HepG2 (cell line): ENCODE measurements at regions not wholly inside any gene's neighbourhood (a gene's known extent, or its start where the extent isn't known, plus 50 kb on each side); places are given as distances from the start of the nearest gene placed in this dataset.

ENCODE experiments used
- ATAC-seq: fragments of 200-7000 bp; cut with Tn5 transposase; 3 replicates; pipeline ENCODE4 v1.9.1; 2020; ENCODE audit warnings: mild to moderate bottlenecking, moderate library complexity
- BruUV-seq: library from RNA; stranded (reverse); fragments of 400-500 nt; replicated peaks from 2 replicates; lab custom pipeline; 2021; lab: Mats Ljungman, UMichigan
- CTCF ChIA-PET: fragments of 300-600 bp; formaldehyde crosslinking; extraction: SDS; loops from one replicate; lab custom pipeline; 2021; ENCODE audit warnings: low total read pairs, inconsistent platforms, low intra/inter-chr PET ratio; lab: Yijun Ruan, JAX
- POLR2A ChIA-PET: fragments of 350-600 bp; sonication (Branson Sonifier 250); formaldehyde crosslinking; loops from one replicate; lab custom pipeline; 2020; ENCODE audit warnings: antibody characterized with exemption, inconsistent platforms; lab: Yijun Ruan, JAX
- DNase-seq: peaks from one replicate; pipeline ENCODE4 v3.0.0-alpha.2; 2015; ENCODE audit warnings: low spot score
- FAIRE-seq: peaks from 3 replicates; lab custom pipeline; 2011; peaks lifted over from hg19 to GRCh38; lab: Jason Lieb, UNC
- H2AFZ ChIP-seq: one replicate; pipeline ENCODE4 v1.6.1; 2011; ENCODE audit warnings: low read length, inconsistent platforms
- H3K27ac ChIP-seq: fragments of 300-600 bp; 3 replicates; pipeline ENCODE4 v1.8.0; 2011; ENCODE audit warnings: mixed run types, mild to moderate bottlenecking, mixed read lengths, low read length, inconsistent platforms; ENCODE audit not compliant: insufficient read depth; ENCODE audit errors: extremely low read length
- H3K27me3 ChIP-seq, 2 experiments: fragments of 200-600 bp in 1 of 2; 2 replicates in 1 of 2; 3 replicates in 1 of 2; pipeline versions ENCODE4 v1.6.0 to v1.8.0; 2011; ENCODE audit warnings: low read length in 2 of 2, mild to moderate bottlenecking in 2 of 2, moderate library complexity in 2 of 2, inconsistent platforms in 1 of 2; ENCODE audit not compliant: insufficient read depth in 2 of 2, control insufficient read depth in 1 of 2
- H3K36me3 ChIP-seq, 2 experiments: fragments of 200-600 bp in 1 of 2; replicated peaks in 1 of 2; 2 replicates in 1 of 2; 3 replicates in 1 of 2; pipeline versions ENCODE4 v1.5.1 to v1.8.0; 2011; ENCODE audit warnings: low read length in 2 of 2, inconsistent platforms in 1 of 2; ENCODE audit not compliant: insufficient read depth in 2 of 2, control insufficient read depth in 1 of 2
- H3K4me1 ChIP-seq: 2 replicates; pipeline ENCODE4 v1.5.1; 2012; ENCODE audit warnings: low read length, inconsistent platforms; ENCODE audit not compliant: insufficient read depth
- H3K4me2 ChIP-seq: 2 replicates; pipeline ENCODE4 v1.6.0; 2011; ENCODE audit warnings: low read depth, low read length, inconsistent platforms
- H3K4me3 ChIP-seq, 3 experiments: fragments of 200-600 bp in 1 of 3; sonication (generic), shearing (Covaris generic) in 1 of 3; replicated peaks in 1 of 3; 2 replicates each; pipeline ENCODE4 v1.5.1; 2011 to 2016; ENCODE audit warnings: low read length in 3 of 3, inconsistent platforms in 2 of 3, low read depth in 2 of 3, mild to moderate bottlenecking in 2 of 3, control low read depth in 1 of 3, mixed read lengths in 1 of 3; ENCODE audit not compliant: insufficient read depth in 1 of 3
- H3K79me2 ChIP-seq: one replicate; pipeline ENCODE4 v1.6.1; 2011; ENCODE audit warnings: low read length, inconsistent platforms; ENCODE audit not compliant: insufficient read depth
- H3K9ac ChIP-seq: 2 replicates; pipeline ENCODE4 v1.6.0; 2011; ENCODE audit warnings: mild to moderate bottlenecking, low read depth, low read length, inconsistent platforms; ENCODE audit not compliant: insufficient read depth
- H3K9me3 ChIP-seq: 2 replicates; pipeline ENCODE4 v1.5.1; 2012; ENCODE audit warnings: mild to moderate bottlenecking, low read length
- H4K20me1 ChIP-seq: 2 replicates; pipeline ENCODE4 v1.6.0; 2011; ENCODE audit warnings: inconsistent platforms, mild to moderate bottlenecking, low read length, moderate library complexity; ENCODE audit not compliant: insufficient read depth
- ATAD3A ChIP-seq: sonication (generic); formaldehyde crosslinking; IDR thresholded peaks from 2 replicates; pipeline ENCODE4 v1.4.0; 2020; ENCODE audit warnings: missing genetic modification reagents
- ERF ChIP-seq: IDR thresholded peaks from 2 replicates; pipeline ENCODE4 v1.6.1; 2018; ENCODE audit warnings: missing biosample characterization, missing genetic modification reagents
- JUNB ChIP-seq: sonication (generic); formaldehyde crosslinking; IDR thresholded peaks from 2 replicates; pipeline ENCODE4 v1.8.0; 2022; ENCODE audit warnings: missing genetic modification reagents, mild to moderate bottlenecking, borderline replicate concordance
- MIER2 ChIP-seq: IDR thresholded peaks from 2 replicates; pipeline ENCODE4 v1.6.1; 2016; ENCODE audit warnings: missing biosample characterization, missing genetic modification reagents
- NFYB ChIP-seq: sonication (generic); formaldehyde crosslinking; IDR thresholded peaks from 2 replicates; pipeline ENCODE4 v1.4.0; 2020; ENCODE audit warnings: missing genetic modification reagents
- NFYC ChIP-seq: IDR thresholded peaks from 2 replicates; pipeline ENCODE4 v1.6.1; 2016; ENCODE audit warnings: missing genetic modification reagents, missing compliant biosample characterization
- RAD51 ChIP-seq: fragments of 450-650 bp; IDR thresholded peaks from 2 replicates; pipeline ENCODE4 v1.6.1; 2016; ENCODE audit warnings: borderline replicate concordance
- ZNF768 ChIP-seq: sonication (generic); formaldehyde crosslinking; IDR thresholded peaks from 2 replicates; pipeline ENCODE4 v1.4.0; 2020; ENCODE audit warnings: missing genetic modification reagents
- ZNF841 ChIP-seq: sonication (generic); formaldehyde crosslinking; IDR thresholded peaks from 2 replicates; pipeline ENCODE4 v1.8.1; 2023; ENCODE audit warnings: missing genetic modification reagents, borderline replicate concordance
- WGBS: methylation state at CpG from one replicate; pipeline ENCODE4 v1.1.6; 2017; ENCODE audit warnings: low lambda C conversion rate; 5-methylcytosine and 5-hydroxymethylcytosine counted together
- in situ Hi-C: cut with HindIII; loops from 2 replicates; pipeline ENCODE4 v1.10.0; 2017; ENCODE audit warnings: low pct_unique_long_range_greater_than_20kb; ENCODE audit not compliant: extremely low pct_ligation_motif_present
- intact Hi-C: fragments of 100-400 bp; cut with micrococcal nuclease; formaldehyde crosslinking; loops from one replicate; pipeline ENCODE4 v1.10.0; 2022; ENCODE audit not compliant: unreplicated experiment
- TF ChIP-seq, protein P1 (sequence below): sonication (generic); formaldehyde crosslinking; IDR thresholded peaks from 2 replicates; pipeline ENCODE4 v1.4.0; 2020; ENCODE audit warnings: missing genetic modification reagents
- TF ChIP-seq, protein P2 (sequence below), 2 experiments: sonication (generic) in 1 of 2; formaldehyde crosslinking in 1 of 2; IDR thresholded peaks; 2 replicates each; pipeline versions ENCODE4 v1.5.1 to v1.6.1; 2011 to 2020; ENCODE audit warnings: borderline replicate concordance in 1 of 2, low read depth in 1 of 2, low read length in 1 of 2, mild to moderate bottlenecking in 1 of 2, missing genetic modification reagents in 1 of 2, moderate library complexity in 1 of 2

DNA sequence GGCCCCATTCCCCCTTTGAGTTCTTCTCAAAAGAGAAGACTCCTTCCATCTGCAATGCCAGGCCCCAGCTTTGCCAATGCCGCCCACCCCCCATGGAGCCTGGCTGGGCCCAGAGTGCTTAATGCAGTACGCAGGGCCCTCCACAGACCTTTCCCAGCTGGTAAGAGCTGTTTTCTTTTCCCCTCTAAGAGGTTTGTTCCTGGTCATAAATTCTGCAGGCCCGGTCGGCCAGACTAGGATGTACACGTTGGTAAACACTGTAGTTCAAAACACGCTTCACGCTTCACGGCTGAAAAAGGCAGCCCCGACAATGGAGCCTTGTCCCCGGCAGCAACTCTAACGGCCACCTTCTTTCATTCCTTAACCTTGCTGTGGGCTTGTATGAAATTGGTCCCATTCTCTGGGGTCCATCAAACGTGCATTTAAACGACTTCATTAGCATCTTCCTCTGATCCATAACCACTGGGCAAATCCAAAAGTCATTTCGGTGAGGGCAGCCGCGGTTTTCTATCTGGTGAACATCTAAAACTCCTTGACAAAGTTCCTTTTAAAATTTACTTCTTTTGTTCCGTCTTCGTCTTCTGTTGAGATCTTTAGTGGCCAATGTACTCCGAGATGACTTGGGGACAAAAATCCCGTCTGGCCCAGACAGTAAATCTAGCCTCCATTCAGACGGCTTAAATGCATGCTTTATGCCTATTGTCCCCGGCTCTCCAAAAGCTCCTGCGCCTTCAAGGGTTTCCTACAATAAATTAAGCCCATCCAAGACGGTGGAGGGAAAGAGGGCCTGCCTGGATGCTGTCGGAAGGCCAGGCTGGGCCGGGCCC, 60.0 kb upstream of the MYEOV start:
- Histone ChIP-seq H4K20me1 (no peaks in the 10 kb centered on the region), H3K27ac (no peak overlapping the region), H3K79me2 (no peaks in the 10 kb centered on the region), H2AFZ (no peak overlapping the region), H3K4me1 (no peaks in the 10 kb centered on the region), H3K27me3 (peaks cover 3 to 40% of the 10 kb centered on the region in 2 experiments; a peak in 4 of 5 replicates), H3K4me2 (no peak overlapping the region), H3K4me3 (no peak overlapping the region), H3K36me3 (no peaks in the 10 kb centered on the region), H3K9ac (no peak overlapping the region), H3K9me3 (no peaks in the 10 kb centered on the region)
- no peak for FAIRE-seq
- BruUV-seq, result no TSS peak
- in situ Hi-C loops (no loop called here), intact Hi-C loops (no loop called here)
- ChIA-PET CTCF (no interaction called here), POLR2A (no interaction called here)
- whole genome bisulfite sequencing, result 46% methylated on average over 26 of the region's 26 CpGs
- DNase-seq, result no peak
- ATAC-seq, result no peak
- TF ChIP-seq ZNF841, result no peak
- no peak for TF ChIP-seq JUNB (CRISPR knock-in tag)
- no peak for TF ChIP-seq ZNF768 (CRISPR knock-in tag)
- no peak for TF ChIP-seq ERF (CRISPR knock-in tag)
- TF ChIP-seq RAD51, result no peak

DNA sequence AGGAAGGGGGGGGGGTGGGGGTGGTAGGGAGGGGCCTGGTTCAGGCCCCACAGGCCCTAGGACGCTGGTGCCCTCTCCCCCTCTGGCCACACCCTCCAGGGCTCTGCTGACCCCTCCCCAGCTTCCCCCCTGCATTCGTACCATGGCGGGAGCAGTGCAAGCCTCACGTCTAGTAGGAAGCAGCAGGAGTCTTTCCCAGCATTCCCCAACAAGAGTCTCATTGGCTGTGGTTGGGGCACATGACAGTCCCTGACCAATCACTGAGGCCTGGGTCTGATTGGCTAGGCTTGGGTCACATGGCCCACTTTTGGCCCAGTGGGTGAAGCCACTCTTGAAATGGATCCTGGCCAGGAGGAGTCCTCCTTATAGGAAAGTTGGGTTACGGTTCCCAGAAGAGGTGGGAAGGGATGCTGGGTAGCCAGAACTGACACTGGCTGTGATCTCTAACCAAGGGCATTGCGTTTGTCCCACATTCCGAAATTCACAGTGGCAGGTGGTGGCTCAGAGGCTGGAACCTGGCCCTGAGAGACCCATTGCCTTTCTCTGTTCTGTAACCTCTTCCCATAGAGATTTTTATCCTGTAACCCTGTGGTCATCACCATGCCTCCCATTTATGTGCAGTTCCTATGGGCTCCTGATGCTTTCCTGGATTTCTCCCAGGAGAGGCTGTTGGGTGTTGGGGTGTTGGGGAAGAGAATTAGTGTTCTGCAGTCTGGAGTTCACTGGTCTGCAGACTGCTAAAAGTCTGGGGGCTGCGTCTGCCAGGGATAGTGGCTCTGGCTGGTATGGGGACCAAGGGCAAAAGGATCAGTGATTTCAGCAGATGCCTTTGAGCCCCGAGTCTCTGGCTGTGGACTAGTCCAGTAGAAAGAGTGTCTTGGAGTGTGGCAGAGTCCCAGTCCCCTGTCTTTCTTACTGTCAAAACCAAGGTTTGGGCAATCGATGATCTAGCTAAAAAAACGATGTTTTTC, 58.9 kb upstream of the MYEOV start:
- H3K27ac ChIP-seq, result no peak overlapping the region
- H4K20me1 ChIP-seq, result no peaks in the 10 kb centered on the region
- ATAC-seq (no peak), DNase-seq (no peak), FAIRE-seq (no peak)
- ChIA-PET POLR2A (no interaction called here), CTCF (no interaction called here)
- no peaks in the 10 kb centered on the region for H3K9me3 ChIP-seq
- WGBS, result 41% methylated on average over 10 of the region's 11 CpGs
- no peak overlapping the region for H3K4me2 ChIP-seq
- H3K4me3 ChIP-seq, result no peak overlapping the region
- BruUV-seq, result no TSS peak
- H3K36me3 ChIP-seq, result no peaks in the 10 kb centered on the region
- no peak overlapping the region for H3K9ac ChIP-seq
- intact Hi-C loops, result no loop called here
- H2AFZ ChIP-seq, result no peak overlapping the region
- H3K4me1 ChIP-seq, result no peaks in the 10 kb centered on the region
- in situ Hi-C loops, result no loop called here
- no peaks in the 10 kb centered on the region for H3K79me2 ChIP-seq
- H3K27me3 ChIP-seq, result peaks cover 3 to 44% of the 10 kb centered on the region in 2 experiments
- no peak for TF ChIP-seq ATAD3A (CRISPR knock-in tag)
- TF ChIP-seq NFYC (CRISPR knock-in tag), result peak; percentile 54
- no peak for TF ChIP-seq MIER2
- TF ChIP-seq, protein P1, sequence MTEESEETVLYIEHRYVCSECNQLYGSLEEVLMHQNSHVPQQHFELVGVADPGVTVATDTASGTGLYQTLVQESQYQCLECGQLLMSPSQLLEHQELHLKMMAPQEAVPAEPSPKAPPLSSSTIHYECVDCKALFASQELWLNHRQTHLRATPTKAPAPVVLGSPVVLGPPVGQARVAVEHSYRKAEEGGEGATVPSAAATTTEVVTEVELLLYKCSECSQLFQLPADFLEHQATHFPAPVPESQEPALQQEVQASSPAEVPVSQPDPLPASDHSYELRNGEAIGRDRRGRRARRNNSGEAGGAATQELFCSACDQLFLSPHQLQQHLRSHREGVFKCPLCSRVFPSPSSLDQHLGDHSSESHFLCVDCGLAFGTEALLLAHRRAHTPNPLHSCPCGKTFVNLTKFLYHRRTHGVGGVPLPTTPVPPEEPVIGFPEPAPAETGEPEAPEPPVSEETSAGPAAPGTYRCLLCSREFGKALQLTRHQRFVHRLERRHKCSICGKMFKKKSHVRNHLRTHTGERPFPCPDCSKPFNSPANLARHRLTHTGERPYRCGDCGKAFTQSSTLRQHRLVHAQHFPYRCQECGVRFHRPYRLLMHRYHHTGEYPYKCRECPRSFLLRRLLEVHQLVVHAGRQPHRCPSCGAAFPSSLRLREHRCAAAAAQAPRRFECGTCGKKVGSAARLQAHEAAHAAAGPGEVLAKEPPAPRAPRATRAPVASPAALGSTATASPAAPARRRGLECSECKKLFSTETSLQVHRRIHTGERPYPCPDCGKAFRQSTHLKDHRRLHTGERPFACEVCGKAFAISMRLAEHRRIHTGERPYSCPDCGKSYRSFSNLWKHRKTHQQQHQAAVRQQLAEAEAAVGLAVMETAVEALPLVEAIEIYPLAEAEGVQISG, result no peak
- peak; percentile 58; the same call in 1 of the 2 replicates for TF ChIP-seq NFYB (CRISPR knock-in tag)
- TF ChIP-seq, protein P2, sequence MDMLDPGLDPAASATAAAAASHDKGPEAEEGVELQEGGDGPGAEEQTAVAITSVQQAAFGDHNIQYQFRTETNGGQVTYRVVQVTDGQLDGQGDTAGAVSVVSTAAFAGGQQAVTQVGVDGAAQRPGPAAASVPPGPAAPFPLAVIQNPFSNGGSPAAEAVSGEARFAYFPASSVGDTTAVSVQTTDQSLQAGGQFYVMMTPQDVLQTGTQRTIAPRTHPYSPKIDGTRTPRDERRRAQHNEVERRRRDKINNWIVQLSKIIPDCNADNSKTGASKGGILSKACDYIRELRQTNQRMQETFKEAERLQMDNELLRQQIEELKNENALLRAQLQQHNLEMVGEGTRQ (IDR thresholded peaks at IDR 0.05; ENCODE audit: low read depth, low read length), result 0 out of 2 replicates have a peak, but pooled peaks have one; percentile 16
- TF ChIP-seq, protein P2 (CRISPR knock-in tag; IDR thresholded peaks at IDR 0.05; ENCODE audit: borderline replicate concordance), result no peak
